HCT116 (cell line): ENCODE measurements at regions not wholly inside any gene's neighbourhood (a gene's known extent, or its start where the extent isn't known, plus 50 kb on each side); places are given as distances from the start of the nearest gene placed in this dataset.

ENCODE experiments used
- ATAC-seq: fragments of 200-7000 bp; cut with Tn5 transposase; 2 replicates; pipeline ENCODE4 v1.9.1; 2020; ENCODE audit warnings: mild to moderate bottlenecking, moderate library complexity
- BruUV-seq: library from RNA; stranded (reverse); fragments of 400-500 nt; replicated peaks from 2 replicates; lab custom pipeline; 2021; lab: Mats Ljungman, UMichigan
- CTCF ChIA-PET: fragments of 300-600 bp; sonication (Branson Sonifier 250); formaldehyde crosslinking; loops from one replicate; lab custom pipeline; 2021; ENCODE audit warnings: antibody characterized with exemption; lab: Charles Lee
- POLR2A ChIA-PET: fragments of 300-600, 350-600 bp; sonication (Branson Sonifier 250); formaldehyde crosslinking; loops from one replicate; lab custom pipeline; 2021; ENCODE audit warnings: antibody characterized with exemption; lab: Charles Lee
- RAD21 ChIA-PET, 2 experiments: fragments of 300-600 bp; sonication (Branson Sonifier 250); formaldehyde crosslinking; loops; one replicate each; lab custom pipeline; 2023; ENCODE audit warnings: low total read pairs in 2 of 2; ENCODE audit not compliant: uncharacterized antibody in 2 of 2, unreplicated experiment in 2 of 2, low non-redundant PET in 1 of 2; lab: Charles Lee
- DNase-seq: peaks from one replicate; pipeline ENCODE4 v3.0.0-alpha.2; 2010; ENCODE audit warnings: low read depth, low spot score
- H2AFZ ChIP-seq: fragments of 200-600 bp; shearing (Covaris generic), sonication (generic); 2 replicates; pipeline ENCODE4 v1.6.1; 2017; ENCODE audit warnings: low read depth, mixed run types, mixed read lengths, antibody characterized with exemption, low read length; ENCODE audit not compliant: poor library complexity, severe bottlenecking
- H3K27ac ChIP-seq: 2 replicates; pipeline ENCODE4 v1.5.1; 2012; ENCODE audit warnings: low read depth, low read length
- H3K27me3 ChIP-seq: fragments of 200-600 bp; sonication (generic); 2 replicates; pipeline ENCODE4 v1.6.1; 2016; ENCODE audit warnings: mixed run types, low read length, mixed read lengths; ENCODE audit not compliant: insufficient read depth
- H3K36me3 ChIP-seq, 2 experiments: fragments of 200-500 bp in 1 of 2; fragments of 200-600 bp in 1 of 2; sonication (Bioruptor generic) in 1 of 2; sonication (generic) in 1 of 2; 2 replicates each; pipeline versions ENCODE4 v1.5.1 to v1.6.1; 2014 to 2016; ENCODE audit warnings: low read length in 2 of 2, inconsistent platforms in 1 of 2, mixed read lengths in 1 of 2, mixed run types in 1 of 2; ENCODE audit not compliant: insufficient read depth in 2 of 2, control insufficient read depth in 1 of 2
- H3K4me1 ChIP-seq, 2 experiments: fragments of 200-600 bp in 1 of 2; sonication (generic) in 1 of 2; 2 replicates each; pipeline versions ENCODE4 v1.5.1 to v1.6.1; 2012 to 2017; ENCODE audit warnings: low read length in 2 of 2, inconsistent platforms in 1 of 2, mild to moderate bottlenecking in 1 of 2, mixed read lengths in 1 of 2, mixed run types in 1 of 2, moderate library complexity in 1 of 2; ENCODE audit not compliant: insufficient read depth in 2 of 2, control insufficient read depth in 1 of 2
- H3K4me2 ChIP-seq: fragments of 200-600 bp; sonication (generic); 2 replicates; pipeline ENCODE4 v1.6.1; 2017; ENCODE audit warnings: mixed run types, low read length, mixed read lengths
- H3K4me3 ChIP-seq, 2 experiments: fragments of 200-600 bp in 1 of 2; sonication (generic) in 1 of 2; replicated peaks in 1 of 2; 2 replicates each; pipeline ENCODE4 v1.5.1; 2011 to 2016; ENCODE audit warnings: low read length in 2 of 2, control low read depth in 1 of 2, low read depth in 1 of 2, mild to moderate bottlenecking in 1 of 2, mixed read lengths in 1 of 2, mixed run types in 1 of 2
- H3K79me2 ChIP-seq: fragments of 200-600 bp; sonication (generic); 2 replicates; pipeline ENCODE4 v1.6.1; 2017; ENCODE audit warnings: mild to moderate bottlenecking, mixed run types, low read length, moderate library complexity, mixed read lengths; ENCODE audit not compliant: insufficient read depth
- H3K9ac ChIP-seq: fragments of 200-600 bp; sonication (generic); 2 replicates; pipeline ENCODE4 v1.6.1; 2016; ENCODE audit warnings: low read length, mixed read lengths
- H3K9me2 ChIP-seq: fragments of 200-600 bp; sonication (generic), shearing (Covaris generic); 2 replicates; pipeline ENCODE4 v1.6.1; 2017; ENCODE audit warnings: mixed run types, mild to moderate bottlenecking, moderate library complexity; ENCODE audit not compliant: insufficient read depth
- H3K9me3 ChIP-seq, 2 experiments: fragments of 200-500 bp in 1 of 2; fragments of 200-600 bp in 1 of 2; sonication (Bioruptor generic) in 1 of 2; sonication (generic) in 1 of 2; 2 replicates each; pipeline ENCODE4 v1.6.1; 2014 to 2017; ENCODE audit warnings: low read length in 2 of 2, mixed read lengths in 2 of 2, inconsistent platforms in 1 of 2, low read depth in 1 of 2, mild to moderate bottlenecking in 1 of 2, mixed run types in 1 of 2, moderate library complexity in 1 of 2; ENCODE audit not compliant: control insufficient read depth in 1 of 2, insufficient read depth in 1 of 2
- H4K20me1 ChIP-seq: fragments of 200-600 bp; sonication (generic), shearing (Covaris generic); 2 replicates; pipeline ENCODE4 v1.6.1; 2017; ENCODE audit warnings: mixed run types, mild to moderate bottlenecking, moderate library complexity; ENCODE audit not compliant: insufficient read depth
- EZH2 ChIP-seq: fragments of 200-600 bp; sonication (generic); IDR thresholded peaks from 2 replicates; pipeline ENCODE4 v1.6.1; 2017; ENCODE audit warnings: antibody characterized with exemption, mixed run types
- POLR2A ChIP-seq: IDR thresholded peaks from 2 replicates; pipeline ENCODE4 v1.7.0; 2011; ENCODE audit warnings: borderline replicate concordance; ENCODE audit not compliant: insufficient read depth, insufficient read length; ENCODE audit errors: extremely low read depth
- intact Hi-C: fragments of 100-400 bp; cut with micrococcal nuclease; formaldehyde crosslinking; loops from 2 replicates; pipeline ENCODE4 v1.10.0; 2022
- TF ChIP-seq, protein P1 (sequence below): IDR thresholded peaks from 2 replicates; pipeline ENCODE4 v1.6.1; 2012
- TF ChIP-seq, protein P2 (sequence below), 3 experiments: fragments of 200-600 bp in 1 of 3; sonication (generic) in 1 of 3; IDR thresholded peaks in 2 of 3; conservative IDR thresholded peaks in 1 of 3; 2 replicates each; pipeline ENCODE4 v1.5.1; 2012 to 2017; ENCODE audit warnings: low read depth in 2 of 3, low read length in 2 of 3, antibody characterized with exemption in 1 of 3, borderline replicate concordance in 1 of 3, control low read depth in 1 of 3, mild to moderate bottlenecking in 1 of 3, mixed read lengths in 1 of 3, mixed run types in 1 of 3, moderate library complexity in 1 of 3; ENCODE audit not compliant: insufficient read depth in 1 of 3
- TF ChIP-seq, protein P3 (sequence below): IDR thresholded peaks from 2 replicates; pipeline ENCODE4 v1.6.1; 2011; ENCODE audit warnings: mild to moderate bottlenecking, low read length, moderate library complexity; ENCODE audit not compliant: insufficient replicate concordance; ENCODE audit errors: extremely low read depth

DNA sequence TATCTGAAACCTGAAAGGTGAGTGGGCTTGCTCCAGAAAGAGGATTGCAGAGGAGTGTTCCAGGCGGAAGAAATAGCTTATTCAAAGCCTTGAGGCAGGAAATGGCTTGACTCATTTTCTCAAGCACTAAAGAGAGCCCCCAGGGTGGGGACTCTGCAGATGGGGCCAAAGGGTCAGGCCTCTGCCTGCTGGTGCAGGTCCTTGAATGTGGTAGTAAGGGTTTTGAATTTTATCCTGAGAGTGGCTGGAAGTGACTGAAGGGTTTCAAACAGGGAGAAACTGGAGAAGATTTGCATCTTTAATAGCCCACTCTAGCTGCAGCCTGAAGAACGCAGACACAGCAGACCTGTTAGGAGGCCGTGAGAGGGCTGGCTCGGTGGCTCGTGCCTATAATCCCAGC, 144.4 kb downstream of the CCT6B start:
- Histone ChIP-seq H3K27me3 (peaks cover 49% of the 10 kb centered on the region), H3K4me3 (no peak overlapping the region), H3K79me2 (no peaks in the 10 kb centered on the region), H3K4me1 (no peaks in the 10 kb centered on the region), H3K4me2 (no peak overlapping the region), H4K20me1 (no peaks in the 10 kb centered on the region), H3K9me2 (no peaks in the 10 kb centered on the region), H3K9ac (no peak overlapping the region), H3K27ac (no peak overlapping the region), H3K36me3 (no peaks in the 10 kb centered on the region), H2AFZ (no peak overlapping the region), H3K9me3 (no peaks in the 10 kb centered on the region)
- ChIA-PET RAD21 (no interaction called here), POLR2A (no interaction called here), CTCF (no interaction called here)
- no peak for DNase-seq
- intact Hi-C loops: no loop called here
- BruUV-seq: no TSS peak
- TF ChIP-seq POLR2A (no peak), EZH2 (no peak)
- TF ChIP-seq, protein P1, sequence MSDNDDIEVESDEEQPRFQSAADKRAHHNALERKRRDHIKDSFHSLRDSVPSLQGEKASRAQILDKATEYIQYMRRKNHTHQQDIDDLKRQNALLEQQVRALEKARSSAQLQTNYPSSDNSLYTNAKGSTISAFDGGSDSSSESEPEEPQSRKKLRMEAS: no peak
- TF ChIP-seq, protein P2, sequence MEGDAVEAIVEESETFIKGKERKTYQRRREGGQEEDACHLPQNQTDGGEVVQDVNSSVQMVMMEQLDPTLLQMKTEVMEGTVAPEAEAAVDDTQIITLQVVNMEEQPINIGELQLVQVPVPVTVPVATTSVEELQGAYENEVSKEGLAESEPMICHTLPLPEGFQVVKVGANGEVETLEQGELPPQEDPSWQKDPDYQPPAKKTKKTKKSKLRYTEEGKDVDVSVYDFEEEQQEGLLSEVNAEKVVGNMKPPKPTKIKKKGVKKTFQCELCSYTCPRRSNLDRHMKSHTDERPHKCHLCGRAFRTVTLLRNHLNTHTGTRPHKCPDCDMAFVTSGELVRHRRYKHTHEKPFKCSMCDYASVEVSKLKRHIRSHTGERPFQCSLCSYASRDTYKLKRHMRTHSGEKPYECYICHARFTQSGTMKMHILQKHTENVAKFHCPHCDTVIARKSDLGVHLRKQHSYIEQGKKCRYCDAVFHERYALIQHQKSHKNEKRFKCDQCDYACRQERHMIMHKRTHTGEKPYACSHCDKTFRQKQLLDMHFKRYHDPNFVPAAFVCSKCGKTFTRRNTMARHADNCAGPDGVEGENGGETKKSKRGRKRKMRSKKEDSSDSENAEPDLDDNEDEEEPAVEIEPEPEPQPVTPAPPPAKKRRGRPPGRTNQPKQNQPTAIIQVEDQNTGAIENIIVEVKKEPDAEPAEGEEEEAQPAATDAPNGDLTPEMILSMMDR (IDR thresholded peaks at IDR 0.05 in 2 of 3, conservative IDR thresholded peaks at IDR 0.05 in 1 of 3; ENCODE audit: borderline replicate concordance in 1 of 3, insufficient read depth in 1 of 3, low read depth in 2 of 3, low read length in 2 of 3): no peak
- TF ChIP-seq, protein P3, sequence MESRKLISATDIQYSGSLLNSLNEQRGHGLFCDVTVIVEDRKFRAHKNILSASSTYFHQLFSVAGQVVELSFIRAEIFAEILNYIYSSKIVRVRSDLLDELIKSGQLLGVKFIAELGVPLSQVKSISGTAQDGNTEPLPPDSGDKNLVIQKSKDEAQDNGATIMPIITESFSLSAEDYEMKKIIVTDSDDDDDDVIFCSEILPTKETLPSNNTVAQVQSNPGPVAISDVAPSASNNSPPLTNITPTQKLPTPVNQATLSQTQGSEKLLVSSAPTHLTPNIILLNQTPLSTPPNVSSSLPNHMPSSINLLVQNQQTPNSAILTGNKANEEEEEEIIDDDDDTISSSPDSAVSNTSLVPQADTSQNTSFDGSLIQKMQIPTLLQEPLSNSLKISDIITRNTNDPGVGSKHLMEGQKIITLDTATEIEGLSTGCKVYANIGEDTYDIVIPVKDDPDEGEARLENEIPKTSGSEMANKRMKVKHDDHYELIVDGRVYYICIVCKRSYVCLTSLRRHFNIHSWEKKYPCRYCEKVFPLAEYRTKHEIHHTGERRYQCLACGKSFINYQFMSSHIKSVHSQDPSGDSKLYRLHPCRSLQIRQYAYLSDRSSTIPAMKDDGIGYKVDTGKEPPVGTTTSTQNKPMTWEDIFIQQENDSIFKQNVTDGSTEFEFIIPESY: no peak
- no peak for ATAC-seq
